WTC11 (cell line): ENCODE measurements at regions not wholly inside any gene's neighbourhood (a gene's known extent, or its start where the extent isn't known, plus 50 kb on each side); places are given as distances from the start of the nearest gene placed in this dataset.
"Not testable (repeated sequence)": the region's sequence is repeated elsewhere in the genome, so short reads cannot be mapped to it uniquely, and the experiment has no call there.

Experiments used
- ATAC-seq: fragments of 200-7000 bp; cut with Tn5 transposase; 2 replicates; pipeline ENCODE4 v1.10.0; 2021; ENCODE audit warnings: mild to moderate bottlenecking, moderate library complexity
- CTCF ChIA-PET: fragments of 300-600 bp; sonication (Branson Sonifier 250); formaldehyde crosslinking; loops from one replicate; lab custom pipeline; 2021; ENCODE audit warnings: antibody characterized with exemption; lab: Charles Lee
- POLR2A ChIA-PET: fragments of 350-600 bp; sonication (Branson Sonifier 250); formaldehyde crosslinking; loops from one replicate; lab custom pipeline; 2021; ENCODE audit warnings: antibody characterized with exemption; lab: Charles Lee
- DNase-seq: peaks from one replicate; pipeline ENCODE4 v3.0.0; 2021; ENCODE audit warnings: low spot score
- H3K27ac Mint-ChIP-seq: 2 replicates; pipeline ENCODE4 v1.8.0; 2021; ENCODE audit warnings: mixed read lengths
- H3K27me3 Mint-ChIP-seq: 2 replicates; pipeline ENCODE4 v1.8.0; 2021; ENCODE audit warnings: low read depth, mild to moderate bottlenecking, moderate library complexity, mixed read lengths
- H3K36me3 Mint-ChIP-seq: 2 replicates; pipeline ENCODE4 v1.8.0; 2021; ENCODE audit warnings: mixed read lengths
- H3K4me1 Mint-ChIP-seq: 2 replicates; pipeline ENCODE4 v1.8.0; 2022; ENCODE audit warnings: mixed read lengths
- H3K4me3 Mint-ChIP-seq: 2 replicates; pipeline ENCODE4 v1.8.0; 2021; ENCODE audit warnings: mild to moderate bottlenecking, moderate library complexity, mixed read lengths
- H3K9me3 Mint-ChIP-seq: 2 replicates; pipeline ENCODE4 v1.8.0; 2021; ENCODE audit warnings: mixed read lengths
- AFF4 ChIP-seq: sonication (generic); formaldehyde crosslinking; IDR thresholded peaks from 2 replicates; pipeline ENCODE4 v1.8.1; 2023; ENCODE audit warnings: mild to moderate bottlenecking, missing genetic modification reagents, borderline replicate concordance
- ATF3 ChIP-seq: sonication (generic); formaldehyde crosslinking; conservative IDR thresholded peaks from 2 replicates; pipeline ENCODE4 v1.8.1; 2022; ENCODE audit warnings: mild to moderate bottlenecking, missing genetic modification reagents
- ATF6 ChIP-seq: sonication (generic); formaldehyde crosslinking; IDR thresholded peaks from 2 replicates; pipeline ENCODE4 v1.8.1; 2023; ENCODE audit warnings: mild to moderate bottlenecking, missing genetic modification reagents
- CBFB ChIP-seq: sonication (generic); formaldehyde crosslinking; IDR thresholded peaks from 2 replicates; pipeline ENCODE4 v1.8.1; 2022; ENCODE audit warnings: mild to moderate bottlenecking, low read depth, missing genetic modification reagents
- ELF4 ChIP-seq: sonication (generic); formaldehyde crosslinking; IDR thresholded peaks from 2 replicates; pipeline ENCODE4 v1.8.1; 2022; ENCODE audit warnings: low read depth, mild to moderate bottlenecking, moderate library complexity, missing genetic modification reagents
- FOXJ3 ChIP-seq: sonication (generic); formaldehyde crosslinking; IDR thresholded peaks from 2 replicates; pipeline ENCODE4 v1.9.0; 2021; ENCODE audit warnings: missing genetic modification reagents, mild to moderate bottlenecking, borderline replicate concordance
- GRHL2 ChIP-seq: fragments of 250-450 bp; sonication (Bioruptor Pico); IDR thresholded peaks from 2 replicates; pipeline ENCODE4 v1.8.0; 2022; ENCODE audit warnings: mild to moderate bottlenecking, moderate library complexity; ENCODE audit not compliant: insufficient replicate concordance, severe bottlenecking
- IRF2 ChIP-seq: sonication (generic); formaldehyde crosslinking; IDR thresholded peaks from 2 replicates; pipeline ENCODE4 v1.8.0; 2022; ENCODE audit warnings: low read depth, missing genetic modification reagents, borderline replicate concordance
- NFE2L1 ChIP-seq: sonication (generic); formaldehyde crosslinking; IDR thresholded peaks from 2 replicates; pipeline ENCODE4 v1.8.1; 2023; ENCODE audit warnings: missing genetic modification reagents
- NR1H2 ChIP-seq: sonication (generic); formaldehyde crosslinking; IDR thresholded peaks from 2 replicates; pipeline ENCODE4 v1.9.0; 2021; ENCODE audit warnings: mild to moderate bottlenecking, moderate library complexity, missing genetic modification reagents
- NR3C1 ChIP-seq: sonication (generic); formaldehyde crosslinking; conservative IDR thresholded peaks from 2 replicates; pipeline ENCODE4 v1.8.1; 2023; ENCODE audit warnings: low read depth, mild to moderate bottlenecking, missing genetic modification reagents
- PRDM15 ChIP-seq: sonication (generic); formaldehyde crosslinking; IDR thresholded peaks from 2 replicates; pipeline ENCODE4 v1.8.0; 2022; ENCODE audit warnings: missing genetic modification reagents
- PREB ChIP-seq: sonication (generic); formaldehyde crosslinking; IDR thresholded peaks from 2 replicates; pipeline ENCODE4 v1.8.1; 2022; ENCODE audit warnings: mild to moderate bottlenecking, missing genetic modification reagents, moderate library complexity, borderline replicate concordance
- TCF7 ChIP-seq: sonication (generic); formaldehyde crosslinking; IDR thresholded peaks from 2 replicates; pipeline ENCODE4 v1.8.0; 2022; ENCODE audit warnings: mild to moderate bottlenecking, low read depth, missing genetic modification reagents, moderate library complexity
- USF2 ChIP-seq: sonication (generic); formaldehyde crosslinking; IDR thresholded peaks from 2 replicates; pipeline ENCODE4 v1.8.1; 2023; ENCODE audit warnings: mild to moderate bottlenecking, missing genetic modification reagents, moderate library complexity
- ZBTB21 ChIP-seq: sonication (generic); formaldehyde crosslinking; IDR thresholded peaks from 2 replicates; pipeline ENCODE4 v1.8.1; 2023; ENCODE audit warnings: mild to moderate bottlenecking, missing genetic modification reagents, borderline replicate concordance
- ZNF138 ChIP-seq: sonication (generic); formaldehyde crosslinking; conservative IDR thresholded peaks from 2 replicates; pipeline ENCODE4 v1.8.1; 2022; ENCODE audit warnings: mild to moderate bottlenecking, moderate library complexity, missing genetic modification reagents
- ZNF671 ChIP-seq: fragments of 250-450 bp; sonication (Bioruptor Pico); IDR thresholded peaks from 2 replicates; pipeline ENCODE4 v1.8.0; 2021; ENCODE audit warnings: mild to moderate bottlenecking

GRCh38 chr2:59232394-59233165, 991.5 kb upstream of the FANCL start:
- DNase-seq (no peak), ATAC-seq (no peak)
- no peaks in the 10 kb centered on the region; the same call in 1 of the 2 replicates for H3K27me3 Mint-ChIP-seq
- peaks cover 6% of the 10 kb centered on the region for H3K4me1 Mint-ChIP-seq
- ChIA-PET CTCF (no interaction called here), POLR2A (no interaction called here)
- no peaks in the 10 kb centered on the region for H3K36me3 Mint-ChIP-seq
- TF ChIP-seq CBFB (CRISPR knock-in tag) (no peak), AFF4 (CRISPR knock-in tag) (no peak), NFE2L1 (CRISPR knock-in tag) (no peak), ELF4 (CRISPR knock-in tag) (no peak), TCF7 (CRISPR knock-in tag) (no peak), USF2 (CRISPR knock-in tag) (no peak), GRHL2 (CRISPR knock-in tag) (no peak), PREB (no peak), NR3C1 (CRISPR knock-in tag) (no peak), ZNF138 (CRISPR knock-in tag) (no peak), ZNF671 (CRISPR knock-in tag) (no peak), ATF6 (no peak)
- TF ChIP-seq, all 79 proteins: peak for 0
- Mint-ChIP-seq H3K27ac (no peak overlapping the region), H3K9me3 (no peaks in the 10 kb centered on the region), H3K4me3 (no peak overlapping the region)

GRCh38 chr2:59226362-59226761, 985.2 kb upstream of the FANCL start:
- POLR2A ChIA-PET, result interaction anchor here (0.5 kb wide), 1 partner anchor 41 kb away, joined by 3 read pairs; no protein-coding TSS in a partner anchor
- H3K36me3 Mint-ChIP-seq, H3K27ac Mint-ChIP-seq, H3K27me3 Mint-ChIP-seq, H3K4me3 Mint-ChIP-seq, ATAC-seq, CTCF ChIA-PET, DNase-seq, H3K4me1 Mint-ChIP-seq, H3K9me3 Mint-ChIP-seq: not testable (repeated sequence)

- H3K27ac Mint-ChIP-seq, result no peak overlapping the region
- H3K36me3 Mint-ChIP-seq, result no peaks in the 10 kb centered on the region
- H3K9me3 Mint-ChIP-seq, result no peaks in the 10 kb centered on the region
- H3K4me1 Mint-ChIP-seq, result 0 out of 2 replicates have a peak, but pooled peaks cover 3% of the 10 kb centered on the region
- DNase-seq (no peak), ATAC-seq (no peak)
- H3K27me3 Mint-ChIP-seq, result no peaks in the 10 kb centered on the region; the same call in 1 of the 2 replicates
- H3K4me3 Mint-ChIP-seq, result no peak overlapping the region
- POLR2A ChIA-PET, result no interaction called here
- CTCF ChIA-PET, result no interaction called here
- no peak for TF ChIP-seq PRDM15 (CRISPR knock-in tag)
- no peak for TF ChIP-seq FOXJ3 (CRISPR knock-in tag)
- TF ChIP-seq ATF3 (CRISPR knock-in tag), result no peak
- no peak for TF ChIP-seq IRF2 (CRISPR knock-in tag)
- no peak for TF ChIP-seq ZBTB21 (CRISPR knock-in tag)
- TF ChIP-seq NR1H2 (CRISPR knock-in tag), result no peak
These were observed 982.6 kb upstream of the FANCL start for GRCh38 chr2:59223742-59224141.
